ENCODE measurements at regions not wholly inside any gene's neighbourhood (a gene's known extent, or its start where the extent isn't known, plus 50 kb on each side); places are given as distances from the start of the nearest gene placed in this dataset.

- TF ChIP-seq CTCF (conservative IDR thresholded peaks at IDR 0.05 in 1 of 2, IDR thresholded peaks at IDR 0.05 in 1 of 2; ENCODE audit: extremely low read depth in 1 of 2, insufficient read depth in 1 of 2, low read depth in 1 of 2, low read length in 2 of 2) (no peak), EZH2 (IDR thresholded peaks at IDR 0.05; ENCODE audit: borderline replicate concordance, low read length) (no peak)
Measured at GRCh38 chr11:115920841-115921480, 416.7 kb upstream of the CADM1 start.

Data from mammary epithelial cell (primary cell).